ENCODE measurements at regions not wholly inside any gene's neighbourhood (a gene's known extent, or its start where the extent isn't known, plus 50 kb on each side); places are given as distances from the start of the nearest gene placed in this dataset.

DNA sequence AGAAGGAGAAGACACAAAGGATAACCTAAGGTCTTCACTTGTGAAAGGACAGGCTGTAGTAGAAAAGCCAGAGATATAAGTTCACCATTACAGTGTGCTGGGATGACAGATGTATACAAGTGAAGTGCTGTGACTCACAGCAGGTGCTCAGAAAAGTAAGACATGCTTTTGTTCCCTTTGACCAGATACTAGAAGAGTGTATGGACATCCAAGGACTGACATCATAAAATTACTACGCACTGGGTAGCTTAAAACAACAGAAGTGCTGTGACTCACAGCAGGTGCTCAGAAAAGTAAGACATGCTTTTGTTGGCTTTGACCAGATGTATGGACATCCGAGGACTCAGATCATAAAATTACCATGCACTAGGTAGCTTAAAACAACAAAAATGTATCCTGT is 61.6 kb upstream of the BTC start:
- H3K9me3 ChIP-seq, result no peaks in the 10 kb centered on the region
- no peaks in the 10 kb centered on the region for H3K36me3 ChIP-seq
- TF ChIP-seq, protein P1, sequence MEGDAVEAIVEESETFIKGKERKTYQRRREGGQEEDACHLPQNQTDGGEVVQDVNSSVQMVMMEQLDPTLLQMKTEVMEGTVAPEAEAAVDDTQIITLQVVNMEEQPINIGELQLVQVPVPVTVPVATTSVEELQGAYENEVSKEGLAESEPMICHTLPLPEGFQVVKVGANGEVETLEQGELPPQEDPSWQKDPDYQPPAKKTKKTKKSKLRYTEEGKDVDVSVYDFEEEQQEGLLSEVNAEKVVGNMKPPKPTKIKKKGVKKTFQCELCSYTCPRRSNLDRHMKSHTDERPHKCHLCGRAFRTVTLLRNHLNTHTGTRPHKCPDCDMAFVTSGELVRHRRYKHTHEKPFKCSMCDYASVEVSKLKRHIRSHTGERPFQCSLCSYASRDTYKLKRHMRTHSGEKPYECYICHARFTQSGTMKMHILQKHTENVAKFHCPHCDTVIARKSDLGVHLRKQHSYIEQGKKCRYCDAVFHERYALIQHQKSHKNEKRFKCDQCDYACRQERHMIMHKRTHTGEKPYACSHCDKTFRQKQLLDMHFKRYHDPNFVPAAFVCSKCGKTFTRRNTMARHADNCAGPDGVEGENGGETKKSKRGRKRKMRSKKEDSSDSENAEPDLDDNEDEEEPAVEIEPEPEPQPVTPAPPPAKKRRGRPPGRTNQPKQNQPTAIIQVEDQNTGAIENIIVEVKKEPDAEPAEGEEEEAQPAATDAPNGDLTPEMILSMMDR (IDR thresholded peaks at IDR 0.05), result no peak
- no peak overlapping the region for H3K4me3 ChIP-seq (ENCODE audit: low read depth in 1 of 2, low read length in 1 of 2)
- H3K4me1 ChIP-seq (ENCODE audit: control insufficient read depth in 1 of 2, insufficient read depth in 1 of 2, low read depth in 1 of 2, low read length in 1 of 2), result no peaks in the 10 kb centered on the region
- H3K27ac ChIP-seq, result no peak overlapping the region
- H3K27me3 ChIP-seq, result no peaks in the 10 kb centered on the region

DNA sequence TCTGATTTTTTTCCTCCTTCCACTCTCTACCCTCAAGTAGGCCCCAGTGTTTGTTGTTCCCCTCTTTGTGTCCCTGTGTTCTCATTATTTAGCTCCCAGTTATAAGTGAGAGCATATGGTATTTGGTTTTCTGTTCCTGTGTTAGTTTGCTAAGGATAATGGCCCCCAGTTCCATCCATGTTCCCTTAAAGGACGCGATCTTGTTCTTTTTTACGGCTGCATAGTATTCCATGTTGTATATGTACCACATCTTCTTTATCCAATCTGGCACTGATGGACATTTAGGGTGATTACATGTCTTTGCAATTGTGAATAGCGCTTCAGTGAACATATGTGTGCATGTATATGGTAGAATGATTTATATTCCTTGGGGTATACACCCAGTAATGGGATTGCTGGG is 54.5 kb upstream of the BTC start:
- TF ChIP-seq, protein P1 (IDR thresholded peaks at IDR 0.05), result no peak
- H3K36me3 ChIP-seq, result no peaks in the 10 kb centered on the region

DNA sequence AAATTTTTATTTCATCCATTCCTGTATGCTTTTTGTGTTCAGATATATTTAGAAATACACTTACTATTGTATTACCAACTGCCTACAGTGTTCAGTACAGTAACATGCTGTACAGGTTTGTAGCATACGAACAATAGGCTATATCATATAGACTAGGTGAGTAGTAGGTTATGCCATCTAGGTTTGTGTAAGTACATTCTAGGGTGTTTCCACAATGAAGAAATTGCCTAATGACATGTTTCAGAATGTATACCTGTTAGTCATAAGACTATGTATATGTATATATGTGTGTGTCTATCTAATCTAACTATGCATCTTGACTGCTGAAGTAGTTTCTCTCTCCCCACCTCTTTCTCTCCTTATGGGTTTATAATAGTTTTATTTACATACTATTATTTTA is 51.5 kb upstream of the BTC start:
- no peaks in the 10 kb centered on the region for H3K36me3 ChIP-seq
- H3K27ac ChIP-seq, result no peak overlapping the region
- TF ChIP-seq, protein P1 (IDR thresholded peaks at IDR 0.05), result no peak
- no peaks in the 10 kb centered on the region for H3K9me3 ChIP-seq
- no peaks in the 10 kb centered on the region for H3K27me3 ChIP-seq
- no peak overlapping the region for H3K4me3 ChIP-seq (ENCODE audit: low read depth in 1 of 2, low read length in 1 of 2)
- no peaks in the 10 kb centered on the region for H3K4me1 ChIP-seq (ENCODE audit: control insufficient read depth in 1 of 2, insufficient read depth in 1 of 2, low read depth in 1 of 2, low read length in 1 of 2)

More for the DNA sequence above, 54.5 kb upstream of the BTC start:
- Histone ChIP-seq H3K4me1 (ENCODE audit: control insufficient read depth in 1 of 2, insufficient read depth in 1 of 2, low read depth in 1 of 2, low read length in 1 of 2) (no peaks in the 10 kb centered on the region), H3K4me3 (ENCODE audit: low read depth in 1 of 2, low read length in 1 of 2) (no peak overlapping the region), H3K9me3 (no peaks in the 10 kb centered on the region), H3K27ac (no peak overlapping the region), H3K27me3 (no peaks in the 10 kb centered on the region)

Measured in neutrophil (primary cell).